Daoy (cell line): ENCODE measurements at regions not wholly inside any gene's neighbourhood (a gene's known extent, or its start where the extent isn't known, plus 50 kb on each side); places are given as distances from the start of the nearest gene placed in this dataset.

Experiments
- DNase-seq: peaks from one replicate; pipeline ENCODE4 v3.0.0-alpha.2; 2015; ENCODE audit warnings: low read depth

DNA sequence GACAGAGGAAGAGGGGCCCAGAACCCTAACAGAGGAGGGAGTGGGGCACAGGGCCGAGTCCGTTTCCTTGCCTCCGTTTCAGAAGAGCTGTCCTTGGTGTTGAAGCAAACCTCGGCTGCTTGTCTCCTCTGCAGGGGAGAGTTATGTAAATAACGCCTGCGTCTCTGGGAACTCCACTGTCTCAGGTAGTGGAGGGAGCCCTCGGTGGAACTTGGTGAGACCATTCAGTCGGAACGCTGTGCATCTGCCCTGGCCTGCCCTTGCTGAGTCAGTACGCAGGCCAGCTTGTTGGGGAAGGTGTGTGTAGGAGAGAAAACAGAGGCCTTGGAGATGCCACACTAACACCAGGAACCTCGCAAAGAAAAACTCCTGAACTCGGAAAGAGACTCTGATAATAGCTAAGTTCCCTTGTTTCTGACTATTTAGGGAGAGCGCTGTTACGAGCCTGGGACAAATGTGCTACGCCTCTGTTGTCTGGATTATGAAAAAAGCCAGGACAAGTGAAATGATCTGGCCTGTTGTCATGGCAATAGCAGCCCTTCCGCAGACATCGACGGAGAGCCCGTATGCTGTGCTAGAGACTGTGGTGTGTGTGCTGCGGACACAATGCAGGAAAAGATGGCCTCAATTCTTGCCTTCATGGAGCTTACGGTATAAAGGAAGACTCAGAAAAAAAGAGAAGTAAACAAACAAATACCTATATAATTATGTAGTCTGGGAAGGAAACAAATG, 94.6 kb upstream of the AKT3 start:
- no peak for DNase-seq

DNA sequence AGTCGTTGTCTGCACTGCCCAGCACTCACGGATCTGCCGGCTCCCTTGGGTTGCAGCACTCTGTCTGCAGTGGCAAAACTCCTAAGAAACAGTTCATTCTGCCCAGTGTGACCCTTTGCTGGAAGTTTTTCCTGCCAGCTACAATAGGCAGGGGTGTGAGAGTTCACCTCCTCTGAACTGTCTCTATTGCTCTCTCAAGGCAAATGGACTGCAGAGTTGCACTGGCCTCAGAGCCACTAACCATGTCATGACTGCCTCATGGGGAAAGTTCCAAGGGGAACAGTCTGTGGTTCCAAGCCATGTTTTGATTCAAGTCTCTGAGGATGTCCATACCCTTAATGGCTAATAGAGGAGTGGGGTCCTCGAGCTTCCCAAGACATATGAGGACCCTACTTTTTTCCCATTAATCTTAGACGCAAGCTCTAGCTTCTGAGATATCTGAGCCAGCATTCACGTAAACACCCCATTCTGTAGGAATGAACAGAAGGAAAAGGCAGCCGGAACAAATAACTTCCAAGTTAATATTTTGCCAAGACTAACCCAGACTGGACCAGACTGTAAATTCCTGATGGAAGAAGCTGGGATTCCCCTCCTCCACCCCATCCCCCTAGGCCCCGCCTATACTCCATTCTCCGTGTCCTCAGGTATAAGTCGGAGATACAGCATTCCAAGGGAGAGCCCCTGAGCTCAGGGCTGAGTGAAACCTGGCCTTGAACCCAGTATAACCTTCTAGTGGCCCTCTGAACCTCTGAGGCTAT, 93.8 kb upstream of the AKT3 start:
- DNase-seq, result no peak

DNA sequence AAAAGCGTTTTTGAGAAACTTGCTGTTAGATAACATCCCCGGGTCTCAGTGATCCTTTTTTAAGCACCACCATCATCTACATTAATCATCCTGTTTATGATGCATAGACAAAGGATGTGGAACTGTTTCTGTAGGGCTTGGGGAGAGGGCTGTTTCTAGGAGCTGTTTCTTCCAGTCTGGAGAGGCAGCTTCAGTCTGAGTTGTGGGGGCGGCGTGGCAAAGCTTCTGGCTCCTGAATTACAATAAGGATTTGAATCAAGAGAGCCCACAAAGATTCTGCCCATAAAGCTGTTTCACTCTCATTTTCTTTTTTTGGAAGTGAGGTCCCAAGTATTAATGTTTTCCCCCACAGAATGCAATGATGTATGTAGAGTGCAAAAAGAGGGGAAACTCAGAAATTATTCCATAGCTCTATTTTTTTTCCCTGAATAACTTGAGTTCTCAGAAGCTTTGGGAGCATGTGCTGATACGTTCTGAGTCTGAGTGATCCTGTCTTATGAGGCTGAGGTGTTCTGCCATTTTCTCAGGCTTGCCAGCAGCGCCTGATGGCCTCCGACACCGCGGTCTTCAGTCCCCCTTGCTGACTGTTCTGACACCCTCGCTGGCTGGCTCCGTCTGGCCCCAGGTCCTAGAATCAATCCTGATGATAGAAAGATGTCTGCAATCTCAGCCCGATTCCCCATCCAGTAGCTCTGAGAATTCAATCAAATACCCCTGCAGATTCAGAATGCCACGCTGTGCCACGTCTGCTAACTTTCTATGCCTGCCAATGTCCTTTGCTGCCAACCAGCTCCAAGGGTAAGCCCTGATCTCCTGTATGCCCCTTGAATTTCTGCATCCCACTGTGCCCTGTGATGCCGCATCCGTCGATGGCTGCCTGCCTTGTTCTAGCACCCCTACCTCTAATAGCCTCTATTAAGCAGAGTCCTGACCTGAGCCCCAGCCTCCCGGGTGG, 92.4 kb upstream of the AKT3 start:
- no peak for DNase-seq

DNA sequence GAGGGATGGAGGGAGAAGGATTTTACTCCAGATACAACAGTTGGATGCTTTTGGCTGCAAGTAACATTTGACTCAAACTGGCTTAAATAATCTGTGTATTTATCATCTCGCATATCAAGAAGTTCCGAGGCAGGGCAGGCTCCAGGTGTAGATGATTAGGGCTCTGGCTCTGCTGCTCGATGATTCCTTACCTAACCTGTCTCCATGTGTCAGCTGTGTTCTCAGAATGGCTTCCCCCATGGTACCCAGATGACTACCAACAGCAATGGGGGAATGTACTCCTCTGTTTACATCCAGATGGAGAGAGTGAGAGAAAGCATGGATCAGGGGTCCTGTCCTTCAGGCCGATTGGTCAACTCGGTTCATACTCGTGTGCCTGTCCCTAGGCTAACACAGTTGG, 90.4 kb upstream of the AKT3 start:
- no peak for DNase-seq

DNA sequence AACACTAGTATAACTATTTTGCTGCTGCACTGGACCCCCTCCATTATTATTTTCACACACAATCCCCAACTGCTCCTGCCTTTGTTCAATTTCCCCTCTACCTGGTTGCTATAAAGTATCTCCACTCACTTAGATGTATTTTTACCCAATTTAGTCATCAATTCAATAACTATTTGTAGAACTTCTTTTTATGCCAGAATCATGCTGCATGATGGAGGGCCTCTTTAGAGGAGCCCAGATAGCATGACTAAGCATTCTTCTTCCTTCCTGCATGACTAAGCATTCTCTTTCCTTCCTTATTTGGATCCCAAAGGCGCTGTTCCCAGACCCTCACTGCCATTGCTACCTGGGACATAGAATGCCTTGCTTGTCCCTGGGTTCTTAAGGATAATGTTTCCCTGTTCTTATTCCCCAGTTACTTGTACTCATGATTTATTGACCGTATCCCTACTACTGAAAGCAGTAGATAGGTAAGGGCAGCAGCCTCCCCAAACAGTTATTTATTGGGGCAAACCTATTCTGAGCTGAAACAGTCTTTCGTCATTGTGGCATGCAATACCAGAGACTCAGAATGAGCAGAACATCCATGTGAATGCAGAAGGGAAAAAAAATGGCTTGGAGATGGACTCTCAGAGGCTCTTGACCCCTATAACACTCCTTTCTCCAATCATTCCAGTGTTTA, 89.3 kb upstream of the AKT3 start:
- peak; percentile 22 for DNase-seq

DNA sequence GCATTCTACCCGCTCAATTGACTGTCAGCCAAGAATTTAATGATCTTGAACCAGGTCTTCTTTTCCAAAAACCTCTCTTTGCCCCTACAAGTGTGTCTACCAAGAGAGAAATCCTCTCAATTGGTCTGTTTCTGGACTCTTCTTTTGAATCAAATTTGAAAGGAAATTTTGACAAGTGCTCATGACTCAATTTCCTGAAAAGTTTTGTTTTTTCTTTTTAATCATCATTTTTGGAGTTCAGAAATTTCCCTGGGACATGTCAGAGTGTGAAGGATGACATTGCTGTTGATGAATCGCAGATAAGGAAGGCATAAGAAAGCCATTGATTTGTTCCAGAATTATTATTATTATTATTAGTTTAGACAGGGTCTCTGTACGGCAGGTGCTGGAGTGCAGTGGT, 88.2 kb upstream of the AKT3 start:
- DNase-seq, result no peak

DNA sequence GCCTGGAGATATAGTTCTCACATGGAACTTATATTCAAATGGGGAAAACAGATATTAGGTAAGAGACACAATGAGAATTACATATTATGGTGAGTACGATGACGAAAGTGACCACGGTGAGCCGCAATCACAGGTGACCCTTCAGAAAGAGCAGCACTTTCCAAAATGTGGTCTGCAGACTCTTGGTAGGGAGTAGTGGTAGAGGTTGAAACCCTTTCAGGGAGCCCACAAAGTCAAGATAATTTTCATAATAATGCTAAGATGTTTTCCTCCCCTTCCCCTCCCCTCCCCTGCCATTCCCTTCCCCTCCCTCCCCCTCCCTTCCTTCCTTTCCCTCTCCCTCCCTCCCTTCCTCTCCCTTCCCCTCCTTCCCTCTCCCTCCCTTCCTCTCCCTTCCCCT, 83.5 kb upstream of the AKT3 start:
- no peak for DNase-seq

DNA sequence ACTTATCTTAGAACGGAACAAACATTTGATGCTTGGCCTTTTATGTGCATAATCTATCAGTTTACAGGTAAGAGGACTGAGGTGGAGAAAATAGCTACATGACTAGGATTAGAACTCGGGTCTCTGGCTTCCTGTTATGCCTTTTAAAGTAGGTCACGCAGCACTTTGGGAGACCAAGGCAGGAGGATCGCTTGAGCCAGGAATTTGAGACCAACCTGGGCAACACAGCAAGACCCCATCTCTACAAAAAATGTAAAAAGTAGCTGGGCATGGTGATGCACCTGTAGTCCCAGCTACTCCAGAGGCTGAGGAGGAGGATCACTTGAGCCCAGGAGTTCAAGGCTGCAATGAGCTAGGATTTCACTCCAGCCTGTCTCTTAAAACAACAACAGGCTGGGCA, 81.9 kb upstream of the AKT3 start:
- no peak for DNase-seq

DNA sequence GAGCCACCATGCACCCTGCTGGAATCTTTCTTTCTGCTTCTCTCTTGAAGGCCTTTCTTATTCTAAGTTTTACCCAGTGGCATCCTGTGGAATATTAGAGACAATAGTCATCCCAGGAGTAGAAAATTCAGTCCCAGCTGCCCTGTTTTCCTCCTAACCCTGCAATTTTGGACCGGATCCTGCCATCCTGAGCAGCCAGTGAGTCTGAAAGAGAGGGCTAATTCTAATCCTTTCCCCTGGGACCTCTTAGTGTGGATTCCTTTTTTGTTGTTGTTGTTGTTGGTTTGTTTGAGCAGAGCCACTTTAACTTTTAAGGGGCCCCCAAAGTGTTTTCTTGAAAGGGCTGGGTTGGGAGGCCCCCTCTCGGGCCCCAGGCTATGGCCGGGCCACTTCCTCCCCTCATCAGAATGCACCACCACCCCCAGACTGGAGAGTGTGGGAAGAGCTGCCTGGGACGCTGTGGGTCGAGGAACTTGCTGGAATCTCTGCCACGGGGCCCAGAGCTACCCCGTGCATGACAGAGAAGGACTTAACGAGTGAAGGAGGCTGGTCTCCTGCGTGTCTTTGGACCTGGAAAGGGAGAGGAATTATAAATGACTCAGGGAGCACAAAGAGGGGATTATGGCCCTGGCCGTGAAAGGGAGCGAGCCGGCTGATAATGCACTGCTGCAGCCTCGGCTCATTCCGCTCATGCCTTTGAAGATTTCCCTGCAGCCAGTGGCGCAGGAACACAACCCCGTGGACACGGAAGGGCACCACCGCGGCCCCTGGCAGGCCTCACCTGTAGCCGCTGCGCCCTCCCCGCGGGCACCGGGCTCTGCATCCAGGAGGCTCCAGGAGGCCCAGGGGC, 81.0 kb upstream of the AKT3 start:
- no peak for DNase-seq

DNA sequence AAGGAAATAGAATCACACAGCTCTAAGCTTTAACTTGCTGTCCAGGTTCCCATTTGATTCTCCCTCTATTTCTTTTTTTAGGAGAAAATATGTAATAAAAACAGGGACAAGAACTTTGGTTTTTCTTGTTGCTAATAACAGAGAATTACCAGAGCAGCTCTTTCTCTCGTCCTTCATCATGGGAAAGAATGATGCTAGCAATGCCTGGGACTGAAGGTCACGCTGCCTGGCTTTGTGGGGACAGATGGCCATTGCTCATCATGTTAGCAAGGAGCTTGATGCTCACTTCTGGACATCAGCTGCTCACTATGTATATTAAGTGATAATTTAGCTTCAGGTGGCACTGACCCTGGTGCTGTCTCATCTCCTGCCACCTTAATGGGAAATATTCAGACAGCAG, 77.3 kb upstream of the AKT3 start:
- DNase-seq, result no peak

DNA sequence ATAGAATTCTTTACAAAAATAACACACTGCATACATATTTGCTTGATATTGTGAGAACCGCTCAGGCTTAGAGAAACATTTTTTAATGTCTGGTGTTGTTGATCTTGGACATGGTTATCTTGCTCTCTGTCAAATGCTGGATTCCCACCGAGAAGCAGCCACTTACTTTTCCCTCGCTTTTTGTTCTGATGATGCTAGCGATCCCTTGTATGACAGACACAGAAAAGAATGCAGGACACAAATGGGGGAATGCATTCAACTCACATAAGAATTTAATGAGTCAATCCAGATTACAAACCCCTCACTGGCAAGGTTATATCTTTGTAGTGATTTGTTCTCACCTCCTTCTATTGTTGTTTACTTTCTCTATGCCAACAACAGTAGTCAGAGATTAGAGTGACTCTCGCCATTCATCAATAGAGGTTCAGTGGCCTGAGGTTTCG, 76.8 kb upstream of the AKT3 start:
- peak; percentile 93 for DNase-seq

DNA sequence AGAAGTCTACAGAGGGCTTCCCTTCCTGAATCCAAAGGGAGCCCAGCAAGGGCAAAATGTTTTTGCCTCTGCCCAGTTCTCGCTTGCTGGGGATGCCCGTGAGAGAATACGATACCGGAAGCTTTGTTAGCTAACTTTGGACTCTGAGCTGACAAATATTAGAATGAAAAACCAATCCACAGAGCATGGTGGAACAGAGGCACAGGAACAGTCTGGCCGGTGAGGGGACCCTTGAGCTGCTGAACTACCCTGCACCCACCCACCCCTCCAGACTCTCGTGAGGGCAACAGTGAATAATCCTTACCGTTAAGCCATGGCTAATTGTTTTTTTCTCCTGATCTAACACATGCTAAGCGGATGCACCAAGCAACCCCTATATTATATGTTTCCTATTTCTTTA, 76.3 kb upstream of the AKT3 start:
- no peak for DNase-seq

DNA sequence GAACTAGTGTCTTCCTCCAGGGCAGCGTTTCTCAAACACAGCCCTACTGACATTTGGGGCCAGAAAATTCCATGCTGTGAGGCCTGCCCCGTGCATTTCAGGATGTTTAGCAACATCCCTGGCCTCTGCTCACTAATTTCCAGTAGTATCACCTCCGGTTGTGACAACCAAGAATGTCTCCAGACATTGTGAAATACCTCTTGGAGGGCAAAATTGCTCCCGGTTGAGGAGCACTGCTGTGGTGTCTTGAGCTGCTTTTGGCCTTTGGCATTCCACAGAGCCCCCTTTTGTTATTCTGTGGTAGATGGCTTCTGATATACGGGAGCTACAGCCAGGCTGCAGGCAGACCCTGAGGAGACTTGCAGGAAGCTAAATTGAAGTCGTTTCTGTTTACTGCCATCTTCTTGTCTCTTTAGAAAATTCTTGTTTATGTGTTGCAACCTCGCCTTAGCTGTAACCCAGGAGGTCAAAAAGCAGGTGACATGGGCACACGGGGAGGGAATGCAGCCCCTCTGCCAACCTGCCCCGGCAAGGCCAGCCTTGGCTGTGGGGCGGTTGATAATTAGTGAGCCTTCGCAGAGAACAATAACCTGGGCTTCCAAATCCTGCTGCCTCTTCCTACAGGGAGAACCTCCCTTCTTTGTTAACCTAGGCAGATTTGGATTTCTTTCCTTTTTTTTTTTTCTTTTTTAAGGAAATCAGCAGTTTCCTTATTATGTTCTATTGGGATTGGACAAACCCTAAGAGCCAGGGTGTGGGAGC, 74.7 kb upstream of the AKT3 start:
- DNase-seq, result peak; percentile 25

DNA sequence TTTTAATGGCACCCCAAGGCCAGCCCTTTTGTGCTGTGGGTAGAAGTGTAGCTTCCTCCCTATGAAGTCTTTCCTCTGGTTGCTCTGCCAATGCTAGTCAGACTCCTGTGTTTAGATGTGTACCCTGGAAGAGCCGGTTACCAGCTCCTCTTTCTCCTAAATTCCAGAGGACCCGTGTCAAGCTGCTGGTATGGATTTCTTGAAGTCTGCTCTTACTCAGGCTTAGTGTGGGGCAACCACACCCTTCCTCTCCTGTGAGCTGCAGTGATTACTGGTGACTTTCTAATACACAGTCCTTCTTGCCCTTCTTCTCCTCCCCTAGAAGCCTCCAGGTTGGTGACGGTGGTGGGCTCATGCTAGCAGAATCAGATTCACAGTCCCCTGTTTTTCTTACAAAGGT, 74.1 kb upstream of the AKT3 start:
- peak; percentile 81 for DNase-seq

DNA sequence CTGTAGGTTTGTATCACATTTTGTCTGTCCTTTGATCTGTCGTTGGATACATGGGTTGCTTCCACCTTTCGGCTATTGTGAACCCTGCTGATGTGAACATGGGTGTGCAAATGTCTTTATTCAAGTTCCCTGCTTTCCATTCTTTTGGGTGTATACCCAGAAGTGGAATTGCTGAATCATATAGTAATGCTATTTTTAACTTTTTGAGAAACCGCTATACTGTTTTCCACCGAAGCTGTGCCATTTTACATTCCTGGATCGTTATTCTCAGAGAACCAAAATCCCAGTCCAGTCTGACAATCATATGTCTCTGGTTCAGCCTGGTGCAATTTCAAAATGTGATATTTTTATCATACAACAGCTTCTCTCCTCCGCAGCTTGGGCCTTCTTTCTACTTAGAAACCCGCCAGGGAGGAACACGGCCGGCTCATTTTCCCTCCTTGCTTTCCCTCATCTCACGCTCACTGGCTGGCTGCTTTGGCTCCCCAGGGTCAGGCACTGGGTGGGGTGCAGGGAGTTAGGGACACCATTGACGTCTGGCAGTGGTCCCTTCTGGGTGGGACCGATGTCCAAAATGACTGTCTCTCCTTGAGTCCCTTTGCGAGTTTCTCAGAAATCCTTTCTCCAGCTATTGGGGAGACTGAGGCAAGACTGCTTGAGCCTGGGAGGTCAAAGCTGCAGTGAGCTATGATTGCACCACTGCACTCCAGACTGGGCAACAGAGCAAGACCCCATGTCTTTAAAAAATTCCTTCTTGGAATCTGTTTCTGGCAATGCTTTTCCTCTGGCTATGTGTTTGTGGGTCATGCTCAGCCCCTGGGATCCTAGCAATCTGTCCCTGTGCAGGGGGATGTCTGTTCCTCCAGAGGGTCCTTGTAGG, 73.5 kb upstream of the AKT3 start:
- DNase-seq, result no peak

DNA sequence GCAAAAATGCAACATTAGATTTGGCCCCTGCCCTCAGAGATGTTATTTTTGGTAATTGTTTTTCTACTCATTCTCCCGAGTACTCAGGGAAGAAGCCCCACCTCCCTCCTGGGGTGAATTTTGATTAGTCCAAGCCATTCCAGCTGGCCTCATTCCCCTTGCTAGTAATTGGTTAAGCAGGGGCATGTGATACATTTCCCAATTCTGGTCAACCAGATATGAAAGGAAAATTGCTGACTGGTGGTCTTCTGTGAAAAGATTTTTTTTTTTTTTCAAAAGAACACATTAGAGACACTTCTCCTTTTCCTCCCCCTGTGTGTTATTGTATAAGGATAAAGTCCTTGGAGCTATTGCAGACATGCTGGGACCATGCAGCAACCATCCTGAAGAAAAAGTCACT, 71.1 kb upstream of the AKT3 start:
- DNase-seq, result no peak

DNA sequence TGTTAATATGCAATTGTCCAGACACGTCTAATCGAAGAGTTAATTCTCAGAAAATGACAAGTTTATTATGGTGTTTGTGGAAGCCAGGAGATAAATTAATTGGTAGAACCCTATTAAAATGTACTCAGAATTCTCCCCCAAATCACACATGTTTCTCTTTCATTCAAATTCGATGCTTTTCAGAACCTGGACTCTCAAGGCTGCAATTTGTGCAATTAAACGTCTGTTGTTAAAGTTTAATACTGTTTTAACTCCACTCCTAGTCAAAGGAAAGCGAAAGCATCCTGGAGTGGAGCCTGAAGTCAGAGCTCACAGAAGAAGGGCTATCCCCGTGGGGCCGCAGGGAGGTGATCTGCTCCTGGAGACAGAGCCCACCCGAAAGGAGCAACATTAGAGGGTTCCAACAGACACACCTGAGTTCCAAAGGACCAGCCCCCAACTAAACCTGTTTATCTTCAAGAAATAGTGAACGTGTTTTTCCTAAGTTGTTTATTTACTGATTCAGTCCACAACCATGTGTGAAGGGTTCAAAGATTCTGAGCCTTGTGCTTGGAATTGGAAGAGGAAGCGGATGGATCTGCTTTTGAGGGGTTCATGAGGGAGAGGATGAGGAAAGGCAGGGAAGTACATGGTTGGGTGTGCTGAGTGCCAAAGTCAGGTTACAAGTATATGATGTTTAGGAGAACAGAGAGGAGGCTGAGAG, 68.0 kb upstream of the AKT3 start:
- peak; percentile 55 for DNase-seq

DNA sequence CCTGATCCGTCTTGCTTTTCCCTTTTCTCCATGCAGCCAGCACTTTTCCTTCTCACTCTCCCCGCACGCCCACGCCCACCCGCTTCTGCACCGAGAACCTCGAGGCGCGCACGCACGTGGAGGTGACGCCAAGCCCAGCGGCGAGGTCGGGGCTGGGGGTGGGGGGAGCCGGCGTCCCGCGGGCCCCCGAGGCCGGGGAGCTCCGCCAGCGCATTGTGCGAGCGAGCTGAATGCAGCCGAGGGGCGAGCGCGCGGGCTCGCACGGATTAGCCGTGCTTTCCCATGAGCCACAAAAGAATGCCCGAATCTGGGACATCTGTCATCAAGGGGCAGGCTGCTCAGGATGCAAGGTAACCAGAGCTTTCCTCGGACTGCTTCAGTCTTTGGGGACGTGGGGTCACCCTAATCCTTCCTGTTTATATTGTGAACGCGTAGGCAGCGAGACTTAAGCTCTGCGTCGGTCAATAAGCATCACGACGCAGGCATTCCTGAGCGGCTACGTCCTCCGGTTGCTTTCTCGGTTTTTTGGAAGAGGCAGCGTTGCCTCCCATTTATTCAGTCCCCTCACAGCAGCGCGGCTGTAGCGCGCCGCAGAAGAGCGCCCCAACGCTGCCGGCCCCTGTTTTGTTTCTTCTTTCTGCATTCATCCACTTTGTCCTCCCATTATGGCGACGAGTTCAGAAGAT, 67.3 kb upstream of the AKT3 start:
- peak; percentile 76 for DNase-seq
